Esophagus muscularis mucosa (tissue), 4 donors: ENCODE measurements at regions not wholly inside any gene's neighbourhood (a gene's known extent, or its start where the extent isn't known, plus 50 kb on each side); places are given as distances from the start of the nearest gene placed in this dataset.

Experiments used
- DNase-seq: peaks from one replicate; pipeline ENCODE4 v3.0.0-alpha.2; 2017; ENCODE audit errors: extremely low spot score
- H3K27ac ChIP-seq, 4 donors: fragments of 200-600 bp; sonication (generic); replicated peaks in 1 of 4; 1 replicate in 3 of 4; 2 replicates in 1 of 4; pipeline ENCODE4 v1.5.1; 2016 to 2019; ENCODE audit warnings: mild to moderate bottlenecking in 1 of 4
- H3K27me3 ChIP-seq, 4 donors: fragments of 200-600 bp; sonication (generic); one replicate each; pipeline versions ENCODE4 v1.5.1 to v1.6.0; 2016 to 2019
- H3K36me3 ChIP-seq, 4 donors: fragments of 200-600 bp; sonication (generic); one replicate each; pipeline ENCODE4 v1.5.1; 2016 to 2019
- H3K4me1 ChIP-seq, 4 donors: fragments of 200-600 bp; sonication (generic); one replicate each; pipeline ENCODE4 v1.5.1; 2016 to 2019
- H3K4me3 ChIP-seq, 4 donors: fragments of 200-600 bp; sonication (generic); 1 replicate in 2 of 4; 2 replicates in 2 of 4; pipeline ENCODE4 v1.5.1; 2016 to 2019; ENCODE audit warnings: mild to moderate bottlenecking in 4 of 4, moderate library complexity in 1 of 4
- H3K9me3 ChIP-seq, 4 donors: fragments of 200-600 bp; sonication (generic); 1 replicate in 3 of 4; 2 replicates in 1 of 4; pipeline ENCODE4 v1.5.1; 2016 to 2019
- EP300 ChIP-seq: sonication (generic); formaldehyde crosslinking; IDR thresholded peaks from one replicate; pipeline ENCODE4 v1.6.1; 2017; ENCODE audit warnings: antibody characterized with exemption
- POLR2A ChIP-seq: fragments of 450-650 bp; IDR thresholded peaks from one replicate; pipeline ENCODE4 v1.6.1; 2017; ENCODE audit warnings: antibody characterized with exemption, moderate library complexity, mild to moderate bottlenecking, low read depth
- POLR2AphosphoS5 ChIP-seq, 2 donors: sonication (generic); formaldehyde crosslinking; IDR thresholded peaks; one replicate each; pipeline ENCODE4 v1.6.1; 2017; ENCODE audit warnings: antibody characterized with exemption in 2 of 2
- whole genome bisulfite sequencing: methylation state at CpG from one replicate; pipeline ENCODE4 v1.1.5; 2018; 5-methylcytosine and 5-hydroxymethylcytosine counted together
- intact Hi-C: fragments of 100-400 bp; cut with DNase I; formaldehyde crosslinking; loops from one replicate; pipeline ENCODE4 v1.15.1; 2023
- TF ChIP-seq, protein P1 (sequence below), 3 experiments: fragments of 200-600 bp in 2 of 3; fragments of 450-650 bp in 1 of 3; sonication (generic) in 2 of 3; IDR thresholded peaks; one replicate each; pipeline ENCODE4 v1.5.1; 2017 to 2019; ENCODE audit warnings: antibody characterized with exemption in 3 of 3, mild to moderate bottlenecking in 2 of 3, moderate library complexity in 1 of 3

DNA sequence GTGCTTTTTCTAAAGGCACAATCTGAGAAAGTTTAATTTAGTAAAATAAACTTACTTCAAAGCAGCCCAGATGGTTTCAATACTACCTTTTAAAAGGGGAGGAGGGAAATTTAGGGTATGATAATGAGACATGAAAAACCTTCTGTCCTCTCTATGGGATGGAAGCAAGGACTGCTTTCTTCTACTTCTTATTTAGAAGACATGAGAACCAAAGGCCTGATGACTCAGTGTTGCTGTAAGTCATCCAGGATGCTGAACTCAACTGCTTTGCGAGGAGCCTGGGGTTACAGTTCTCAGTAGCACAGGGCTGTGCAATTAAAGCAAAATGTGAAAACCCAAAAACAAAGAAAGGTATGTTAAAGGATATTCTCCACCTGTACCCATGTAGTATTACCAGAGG lies 140.8 kb upstream of the EDNRA start:
- TF ChIP-seq EP300 (no peak), POLR2A (no peak), POLR2AphosphoS5 (IDR thresholded peaks at IDR 0.05) (no peak)
- TF ChIP-seq, protein P1, sequence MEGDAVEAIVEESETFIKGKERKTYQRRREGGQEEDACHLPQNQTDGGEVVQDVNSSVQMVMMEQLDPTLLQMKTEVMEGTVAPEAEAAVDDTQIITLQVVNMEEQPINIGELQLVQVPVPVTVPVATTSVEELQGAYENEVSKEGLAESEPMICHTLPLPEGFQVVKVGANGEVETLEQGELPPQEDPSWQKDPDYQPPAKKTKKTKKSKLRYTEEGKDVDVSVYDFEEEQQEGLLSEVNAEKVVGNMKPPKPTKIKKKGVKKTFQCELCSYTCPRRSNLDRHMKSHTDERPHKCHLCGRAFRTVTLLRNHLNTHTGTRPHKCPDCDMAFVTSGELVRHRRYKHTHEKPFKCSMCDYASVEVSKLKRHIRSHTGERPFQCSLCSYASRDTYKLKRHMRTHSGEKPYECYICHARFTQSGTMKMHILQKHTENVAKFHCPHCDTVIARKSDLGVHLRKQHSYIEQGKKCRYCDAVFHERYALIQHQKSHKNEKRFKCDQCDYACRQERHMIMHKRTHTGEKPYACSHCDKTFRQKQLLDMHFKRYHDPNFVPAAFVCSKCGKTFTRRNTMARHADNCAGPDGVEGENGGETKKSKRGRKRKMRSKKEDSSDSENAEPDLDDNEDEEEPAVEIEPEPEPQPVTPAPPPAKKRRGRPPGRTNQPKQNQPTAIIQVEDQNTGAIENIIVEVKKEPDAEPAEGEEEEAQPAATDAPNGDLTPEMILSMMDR (IDR thresholded peaks at IDR 0.05): no peak
- Histone ChIP-seq H3K36me3 (no peaks in the 10 kb centered on the region), H3K27ac (no peak overlapping the region), H3K27me3 (no peaks in the 10 kb centered on the region), H3K9me3 (no peaks in the 10 kb centered on the region), H3K4me3 (no peak overlapping the region), H3K4me1 (peaks cover 0 to 7% (median 0%) of the 10 kb centered on the region in 4 donors)
- DNase-seq: no peak
- 33% methylated on average over 1 of the region's 1 CpG for WGBS
- intact Hi-C loops: no loop called here

DNA sequence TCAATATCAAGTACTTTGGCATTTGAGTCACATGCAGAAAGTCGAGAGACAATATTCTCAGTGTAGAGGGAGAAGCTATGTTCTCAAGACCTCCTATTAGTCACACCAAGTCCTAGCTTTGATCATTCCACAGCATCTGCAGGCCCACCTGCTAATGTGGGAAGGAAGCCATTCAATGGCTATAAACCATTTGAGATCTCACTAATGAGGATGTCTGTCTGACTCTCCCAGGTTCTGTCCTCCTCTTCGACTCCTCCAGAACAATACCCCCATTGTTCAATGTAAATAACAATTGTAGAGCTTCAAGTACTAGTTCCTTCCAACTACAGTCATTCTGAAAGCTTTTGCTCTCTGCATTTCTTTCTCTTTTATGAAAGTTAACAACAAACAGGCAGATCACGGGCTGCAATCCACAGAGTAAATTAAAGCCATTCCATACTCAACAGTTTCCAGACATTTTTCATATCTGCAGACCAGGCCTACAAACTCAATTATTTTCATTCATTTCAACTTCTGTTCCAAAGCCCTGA lies 140.2 kb upstream of the EDNRA start:
- TF ChIP-seq, protein P1 (IDR thresholded peaks at IDR 0.05): no peak
- H3K4me1 ChIP-seq: peaks cover 0 to 7% (median 0%) of the 10 kb centered on the region in 4 donors
- H3K9me3 ChIP-seq: no peaks in the 10 kb centered on the region
- H3K27me3 ChIP-seq: no peaks in the 10 kb centered on the region
- 69% methylated on average over 3 of the region's 3 CpGs for WGBS
- intact Hi-C loops: no loop called here
- no peaks in the 10 kb centered on the region for H3K36me3 ChIP-seq
- H3K4me3 ChIP-seq: no peak overlapping the region
- DNase-seq: no peak
- no peak overlapping the region for H3K27ac ChIP-seq

DNA sequence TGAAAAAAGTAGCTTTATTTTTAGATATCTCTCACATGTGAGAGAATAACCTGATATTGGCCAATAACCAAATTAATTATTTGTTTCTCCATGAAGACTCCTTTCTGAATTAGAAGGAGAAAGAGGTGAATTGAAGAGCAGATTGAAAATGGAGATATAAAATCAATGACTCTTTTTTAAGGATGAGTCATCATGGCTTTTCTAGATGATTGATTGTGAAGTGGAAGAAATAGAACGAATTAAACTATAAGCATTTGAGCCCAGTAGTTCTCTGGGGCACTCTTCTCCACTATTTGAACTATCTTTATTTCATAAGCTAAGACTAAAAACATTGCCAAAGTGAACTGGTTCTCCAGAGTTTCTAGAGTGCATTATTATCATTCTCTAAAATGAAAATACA lies 137.2 kb upstream of the EDNRA start:
- Histone ChIP-seq H3K36me3 (no peaks in the 10 kb centered on the region), H3K27me3 (no peaks in the 10 kb centered on the region), H3K4me1 (peaks cover 0 to 7% (median 0%) of the 10 kb centered on the region in 4 donors), H3K9me3 (no peaks in the 10 kb centered on the region), H3K4me3 (no peak overlapping the region), H3K27ac (no peak overlapping the region)
- WGBS: 34% methylated on average over 1 of the region's 1 CpG
- TF ChIP-seq POLR2A (no peak), EP300 (no peak), POLR2AphosphoS5 (IDR thresholded peaks at IDR 0.05) (no peak)
- TF ChIP-seq, protein P1 (IDR thresholded peaks at IDR 0.05): no peak
- intact Hi-C loops: no loop called here
- DNase-seq: no peak

DNA sequence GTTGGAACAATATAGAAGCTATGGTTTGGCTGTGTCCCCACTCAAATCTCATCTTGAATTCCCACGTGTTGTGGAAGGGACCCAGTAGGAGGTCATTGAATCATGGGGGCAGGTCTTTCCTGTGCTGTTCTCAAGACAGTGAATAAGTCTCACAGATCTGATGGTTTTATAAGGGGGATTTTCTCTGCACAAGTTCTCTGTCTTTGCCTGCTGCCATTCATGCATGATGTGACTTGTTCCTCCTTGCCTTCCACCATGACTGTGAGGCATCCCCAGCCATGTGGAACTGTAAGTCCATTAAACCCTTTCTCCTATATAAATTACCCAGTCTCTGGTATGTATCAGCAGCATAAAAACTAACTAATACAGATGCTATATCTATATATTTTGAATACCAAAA lies 135.2 kb upstream of the EDNRA start:
- intact Hi-C loops: no loop called here
- Histone ChIP-seq H3K27ac (no peak overlapping the region), H3K9me3 (no peaks in the 10 kb centered on the region), H3K4me1 (no peaks in the 10 kb centered on the region), H3K4me3 (no peak overlapping the region), H3K27me3 (no peaks in the 10 kb centered on the region), H3K36me3 (no peaks in the 10 kb centered on the region)
- no peak for DNase-seq
- TF ChIP-seq POLR2AphosphoS5 (IDR thresholded peaks at IDR 0.05) (no peak), EP300 (no peak), POLR2A (no peak)
- TF ChIP-seq, protein P1 (IDR thresholded peaks at IDR 0.05): no peak
- 63% methylated on average over 1 of the region's 1 CpG for WGBS

DNA sequence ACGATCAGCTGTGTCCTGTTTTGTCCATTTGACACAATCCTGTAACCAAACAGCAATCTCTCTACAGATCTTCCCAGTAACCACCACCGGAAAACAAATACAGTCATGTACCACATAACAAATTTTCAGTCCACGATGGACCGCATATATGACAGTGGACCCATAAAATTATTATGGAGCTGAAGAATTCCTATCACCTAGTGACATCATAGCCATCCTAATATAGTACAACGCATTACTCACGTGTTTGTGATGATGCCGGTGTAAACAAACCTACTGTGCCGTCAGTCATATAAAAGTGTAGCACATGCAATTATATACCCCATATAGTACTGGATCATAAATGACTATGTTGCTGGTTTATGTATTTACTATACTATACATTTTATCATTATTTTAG lies 133.7 kb upstream of the EDNRA start:
- intact Hi-C loops: no loop called here
- 84% methylated on average over 8 of the region's 8 CpGs for WGBS
- no peak for TF ChIP-seq POLR2A
- TF ChIP-seq, protein P1 (IDR thresholded peaks at IDR 0.05): no peak
- no peak for TF ChIP-seq EP300
- TF ChIP-seq POLR2AphosphoS5 (IDR thresholded peaks at IDR 0.05): no peak
- Histone ChIP-seq H3K4me3 (no peak overlapping the region), H3K27me3 (no peaks in the 10 kb centered on the region), H3K4me1 (no peaks in the 10 kb centered on the region), H3K9me3 (no peaks in the 10 kb centered on the region), H3K36me3 (no peaks in the 10 kb centered on the region), H3K27ac (no peak overlapping the region)
- DNase-seq: no peak
